PC-9 (cell line): ENCODE measurements at regions not wholly inside any gene's neighbourhood (a gene's known extent, or its start where the extent isn't known, plus 50 kb on each side); places are given as distances from the start of the nearest gene placed in this dataset.

Experiments used
- BruUV-seq: library from RNA; stranded (reverse); fragments of 400-500 nt; replicated peaks from 2 replicates; lab custom pipeline; 2021; lab: Mats Ljungman, UMichigan
- CTCF ChIA-PET: fragments of 300-600 bp; sonication (Branson Sonifier 250); formaldehyde crosslinking; loops from one replicate; lab custom pipeline; 2022; ENCODE audit warnings: antibody characterized with exemption; lab: Charles Lee
- POLR2A ChIA-PET: fragments of 300-600 bp; sonication (Branson Sonifier 250); formaldehyde crosslinking; loops from one replicate; lab custom pipeline; 2022; ENCODE audit warnings: antibody characterized with exemption; ENCODE audit not compliant: unreplicated experiment; lab: Charles Lee
- DNase-seq, 2 experiments: peaks; one replicate each; pipeline versions ENCODE4 v3.0.0 to v3.0.0-alpha.2; 2015 to 2022; ENCODE audit warnings: mixed read lengths in 1 of 2
- H2AFZ ChIP-seq: fragments of 200-600 bp; sonication (generic); 2 replicates; pipeline ENCODE4 v1.8.1; 2017; ENCODE audit warnings: antibody characterized with exemption
- H3F3A ChIP-seq: fragments of 200-600 bp; sonication (generic); 2 replicates; pipeline ENCODE4 v1.8.1; 2017; ENCODE audit warnings: antibody characterized with exemption, mild to moderate bottlenecking, low read depth; ENCODE audit not compliant: insufficient read depth
- H3K27ac ChIP-seq: fragments of 200-600 bp; sonication (generic); 2 replicates; pipeline ENCODE4 v1.6.1; 2016; ENCODE audit warnings: mixed run types
- H3K27me3 ChIP-seq: fragments of 200-600 bp; sonication (generic); 2 replicates; pipeline ENCODE4 v1.6.1; 2016; ENCODE audit warnings: low read depth, mixed run types; ENCODE audit not compliant: insufficient read depth
- H3K36me3 ChIP-seq: fragments of 200-600 bp; sonication (generic); 2 replicates; pipeline ENCODE4 v1.6.1; 2016; ENCODE audit warnings: low read depth, mixed run types
- H3K4me1 ChIP-seq: fragments of 200-600 bp; sonication (generic); replicated peaks from 2 replicates; pipeline ENCODE4 v1.6.1; 2016; ENCODE audit warnings: mixed run types; ENCODE audit not compliant: insufficient read depth
- H3K4me2 ChIP-seq: fragments of 200-600 bp; sonication (generic); 2 replicates; pipeline ENCODE4 v1.6.1; 2017; ENCODE audit warnings: mixed run types
- H3K4me3 ChIP-seq: fragments of 200-600 bp; sonication (generic); 2 replicates; pipeline ENCODE4 v1.6.1; 2016; ENCODE audit warnings: mixed run types
- H3K79me2 ChIP-seq: fragments of 200-600 bp; sonication (generic); 2 replicates; pipeline ENCODE4 v1.6.1; 2017; ENCODE audit warnings: low read depth, mixed run types
- H3K9me2 ChIP-seq: fragments of 200-600 bp; sonication (generic); 2 replicates; pipeline ENCODE4 v1.8.1; 2017; ENCODE audit warnings: mild to moderate bottlenecking; ENCODE audit not compliant: insufficient read depth
- H3K9me3 ChIP-seq: fragments of 200-600 bp; sonication (generic); 2 replicates; pipeline ENCODE4 v1.8.1; 2016; ENCODE audit warnings: low read depth; ENCODE audit not compliant: insufficient read depth
- H4K20me1 ChIP-seq: fragments of 200-600 bp; sonication (generic); 2 replicates; pipeline ENCODE4 v1.8.1; 2017; ENCODE audit not compliant: insufficient read depth
- EZH2 ChIP-seq: fragments of 200-600 bp; sonication (generic); IDR thresholded peaks from 2 replicates; pipeline ENCODE4 v1.8.0; 2017; ENCODE audit warnings: antibody characterized with exemption, low read depth
- intact Hi-C: fragments of 100-400 bp; cut with micrococcal nuclease; formaldehyde crosslinking; loops from one replicate; pipeline ENCODE4 v1.10.0; 2022; ENCODE audit not compliant: unreplicated experiment
- TF ChIP-seq, protein P1 (sequence below): fragments of 200-600 bp; sonication (generic); conservative IDR thresholded peaks from 2 replicates; pipeline ENCODE4 v1.6.1; 2017; ENCODE audit warnings: mixed run types, antibody characterized with exemption, mild to moderate bottlenecking, moderate library complexity

DNA sequence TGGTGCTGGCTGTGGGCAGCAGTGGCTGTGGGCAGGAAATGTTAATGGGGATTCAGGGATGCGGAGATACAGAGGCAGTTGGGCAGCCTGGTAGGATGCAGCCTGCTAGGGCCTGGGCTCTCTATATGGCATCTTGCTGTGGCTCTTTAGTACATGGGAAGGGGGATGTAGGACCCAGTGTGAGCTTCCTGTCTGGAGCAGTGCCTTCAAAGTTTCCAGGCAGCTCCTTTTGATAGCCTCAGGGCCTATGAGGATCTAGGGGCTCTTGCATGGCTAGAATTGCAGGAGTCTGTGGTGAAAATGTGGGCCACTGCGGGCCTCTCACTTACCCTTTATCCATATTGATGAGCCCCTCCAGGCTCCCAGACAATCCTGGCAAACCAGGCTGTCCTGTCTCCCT, 213.2 kb upstream of the SNX19 start:
- Histone ChIP-seq H3K4me2 (no peak overlapping the region), H3K9me2 (no peaks in the 10 kb centered on the region), H3K27ac (no peak overlapping the region), H3F3A (no peaks in the 10 kb centered on the region), H2AFZ (no peak overlapping the region), H3K4me1 (no peaks in the 10 kb centered on the region), H3K9me3 (no peaks in the 10 kb centered on the region), H3K36me3 (no peaks in the 10 kb centered on the region), H3K4me3 (no peak overlapping the region), H3K79me2 (no peaks in the 10 kb centered on the region), H3K27me3 (peaks cover 9% of the 10 kb centered on the region; the same call in 1 of the 2 replicates), H4K20me1 (no peaks in the 10 kb centered on the region)
- no peak for TF ChIP-seq EZH2
- TF ChIP-seq, protein P1, sequence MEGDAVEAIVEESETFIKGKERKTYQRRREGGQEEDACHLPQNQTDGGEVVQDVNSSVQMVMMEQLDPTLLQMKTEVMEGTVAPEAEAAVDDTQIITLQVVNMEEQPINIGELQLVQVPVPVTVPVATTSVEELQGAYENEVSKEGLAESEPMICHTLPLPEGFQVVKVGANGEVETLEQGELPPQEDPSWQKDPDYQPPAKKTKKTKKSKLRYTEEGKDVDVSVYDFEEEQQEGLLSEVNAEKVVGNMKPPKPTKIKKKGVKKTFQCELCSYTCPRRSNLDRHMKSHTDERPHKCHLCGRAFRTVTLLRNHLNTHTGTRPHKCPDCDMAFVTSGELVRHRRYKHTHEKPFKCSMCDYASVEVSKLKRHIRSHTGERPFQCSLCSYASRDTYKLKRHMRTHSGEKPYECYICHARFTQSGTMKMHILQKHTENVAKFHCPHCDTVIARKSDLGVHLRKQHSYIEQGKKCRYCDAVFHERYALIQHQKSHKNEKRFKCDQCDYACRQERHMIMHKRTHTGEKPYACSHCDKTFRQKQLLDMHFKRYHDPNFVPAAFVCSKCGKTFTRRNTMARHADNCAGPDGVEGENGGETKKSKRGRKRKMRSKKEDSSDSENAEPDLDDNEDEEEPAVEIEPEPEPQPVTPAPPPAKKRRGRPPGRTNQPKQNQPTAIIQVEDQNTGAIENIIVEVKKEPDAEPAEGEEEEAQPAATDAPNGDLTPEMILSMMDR = no peak
- intact Hi-C loops = no loop called here
- no peak for DNase-seq
- ChIA-PET POLR2A (no interaction called here), CTCF (no interaction called here)
- no TSS peak for BruUV-seq

DNA sequence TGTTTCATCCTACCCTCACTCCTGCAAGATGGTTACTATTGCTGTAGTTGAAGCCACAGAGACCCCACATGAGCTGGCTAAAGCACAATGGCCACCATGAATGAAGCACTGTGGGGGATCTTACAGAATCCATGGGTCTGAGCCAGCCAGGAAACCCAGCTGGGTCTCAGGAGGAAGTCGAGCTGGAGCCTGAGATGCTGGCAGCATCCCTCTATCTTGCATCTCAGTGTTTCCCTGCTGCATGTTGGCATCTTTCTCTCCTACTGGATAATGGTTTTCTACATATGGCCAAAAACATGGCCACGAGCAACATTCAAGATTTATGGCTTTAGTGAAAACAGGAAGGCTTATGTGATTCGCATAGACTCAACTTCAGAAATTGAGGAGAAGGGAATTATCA, 219.3 kb upstream of the SNX19 start:
- Histone ChIP-seq H3K4me1 (no peaks in the 10 kb centered on the region), H3K36me3 (no peaks in the 10 kb centered on the region), H3K4me2 (no peak overlapping the region), H3K27me3 (peaks cover 24% of the 10 kb centered on the region), H3F3A (no peaks in the 10 kb centered on the region), H3K79me2 (no peaks in the 10 kb centered on the region), H2AFZ (no peak overlapping the region), H3K9me3 (no peaks in the 10 kb centered on the region), H3K9me2 (no peaks in the 10 kb centered on the region), H3K4me3 (no peak overlapping the region), H4K20me1 (no peaks in the 10 kb centered on the region), H3K27ac (no peak overlapping the region)
- ChIA-PET CTCF (no interaction called here), POLR2A (no interaction called here)
- BruUV-seq = no TSS peak
- intact Hi-C loops = no loop called here
- DNase-seq = no peak
- TF ChIP-seq, protein P1 = no peak
- TF ChIP-seq EZH2 = no peak

- no peak overlapping the region for H2AFZ ChIP-seq
- no TSS peak for BruUV-seq
- no peak overlapping the region for H3K4me3 ChIP-seq
- no peak overlapping the region for H3K27ac ChIP-seq
- TF ChIP-seq, protein P1 = no peak
- no peak for TF ChIP-seq EZH2
- peaks cover 24% of the 10 kb centered on the region for H3K27me3 ChIP-seq
- CTCF ChIA-PET = no interaction called here
- no peaks in the 10 kb centered on the region for H3K9me3 ChIP-seq
- H3F3A ChIP-seq = no peaks in the 10 kb centered on the region
- H4K20me1 ChIP-seq = no peaks in the 10 kb centered on the region
- intact Hi-C loops = no loop called here
- H3K4me1 ChIP-seq = no peaks in the 10 kb centered on the region
- H3K36me3 ChIP-seq = no peaks in the 10 kb centered on the region
- POLR2A ChIA-PET = no interaction called here
- H3K4me2 ChIP-seq = no peak overlapping the region
- no peaks in the 10 kb centered on the region for H3K79me2 ChIP-seq
- H3K9me2 ChIP-seq = no peaks in the 10 kb centered on the region
- DNase-seq = no peak
Measured at GRCh38 chr11:131136486-131136885, 220.2 kb upstream of the SNX19 start.
